GM10248 (cell line): ENCODE measurements at regions not wholly inside any gene's neighbourhood (a gene's known extent, or its start where the extent isn't known, plus 50 kb on each side); places are given as distances from the start of the nearest gene placed in this dataset.

Source experiments
- CTCF ChIA-PET: fragments of 300-600 bp; sonication (Branson Sonifier 250); formaldehyde crosslinking; extraction: SDS; loops from one replicate; lab custom pipeline; 2021; ENCODE audit warnings: antibody characterized with exemption; lab: Yijun Ruan, JAX
- POLR2A ChIA-PET: fragments of 350-650 bp; sonication (Branson Sonifier 250); formaldehyde crosslinking; extraction: SDS; loops from one replicate; lab custom pipeline; 2020; ENCODE audit warnings: antibody characterized with exemption; lab: Yijun Ruan, JAX
- DNase-seq: peaks from one replicate; pipeline ENCODE4 v3.0.0; 2012; ENCODE audit errors: extremely low spot score
- TF ChIP-seq, protein P1 (sequence below): IDR thresholded peaks from 2 replicates; pipeline ENCODE4 v1.5.1; 2012; ENCODE audit warnings: mild to moderate bottlenecking, low read depth; ENCODE audit errors: extremely low read depth, missing control alignments, control extremely low read depth

DNA sequence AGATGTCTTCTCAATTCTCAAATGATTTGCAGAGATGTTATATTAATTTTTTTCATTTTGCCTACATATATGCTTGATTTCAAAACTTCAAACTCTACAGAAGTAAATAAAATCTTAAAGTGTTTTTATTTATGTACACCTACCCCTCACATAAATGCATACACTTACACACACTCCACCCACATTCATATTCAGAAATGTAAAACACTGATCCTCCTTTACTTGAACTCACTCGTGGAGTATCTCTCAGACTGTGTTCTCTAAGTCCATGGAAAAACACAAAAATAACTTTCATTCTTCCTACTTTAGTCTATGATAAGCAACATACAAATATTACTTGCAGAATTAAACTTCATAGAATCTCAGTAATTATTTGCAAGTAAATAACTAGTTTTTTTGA is 209.1 kb upstream of the RBMS1 start:
- DNase-seq, result no peak
- CTCF ChIA-PET, result no interaction called here
- POLR2A ChIA-PET, result no interaction called here
- TF ChIP-seq, protein P1, sequence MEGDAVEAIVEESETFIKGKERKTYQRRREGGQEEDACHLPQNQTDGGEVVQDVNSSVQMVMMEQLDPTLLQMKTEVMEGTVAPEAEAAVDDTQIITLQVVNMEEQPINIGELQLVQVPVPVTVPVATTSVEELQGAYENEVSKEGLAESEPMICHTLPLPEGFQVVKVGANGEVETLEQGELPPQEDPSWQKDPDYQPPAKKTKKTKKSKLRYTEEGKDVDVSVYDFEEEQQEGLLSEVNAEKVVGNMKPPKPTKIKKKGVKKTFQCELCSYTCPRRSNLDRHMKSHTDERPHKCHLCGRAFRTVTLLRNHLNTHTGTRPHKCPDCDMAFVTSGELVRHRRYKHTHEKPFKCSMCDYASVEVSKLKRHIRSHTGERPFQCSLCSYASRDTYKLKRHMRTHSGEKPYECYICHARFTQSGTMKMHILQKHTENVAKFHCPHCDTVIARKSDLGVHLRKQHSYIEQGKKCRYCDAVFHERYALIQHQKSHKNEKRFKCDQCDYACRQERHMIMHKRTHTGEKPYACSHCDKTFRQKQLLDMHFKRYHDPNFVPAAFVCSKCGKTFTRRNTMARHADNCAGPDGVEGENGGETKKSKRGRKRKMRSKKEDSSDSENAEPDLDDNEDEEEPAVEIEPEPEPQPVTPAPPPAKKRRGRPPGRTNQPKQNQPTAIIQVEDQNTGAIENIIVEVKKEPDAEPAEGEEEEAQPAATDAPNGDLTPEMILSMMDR, result no peak

DNA sequence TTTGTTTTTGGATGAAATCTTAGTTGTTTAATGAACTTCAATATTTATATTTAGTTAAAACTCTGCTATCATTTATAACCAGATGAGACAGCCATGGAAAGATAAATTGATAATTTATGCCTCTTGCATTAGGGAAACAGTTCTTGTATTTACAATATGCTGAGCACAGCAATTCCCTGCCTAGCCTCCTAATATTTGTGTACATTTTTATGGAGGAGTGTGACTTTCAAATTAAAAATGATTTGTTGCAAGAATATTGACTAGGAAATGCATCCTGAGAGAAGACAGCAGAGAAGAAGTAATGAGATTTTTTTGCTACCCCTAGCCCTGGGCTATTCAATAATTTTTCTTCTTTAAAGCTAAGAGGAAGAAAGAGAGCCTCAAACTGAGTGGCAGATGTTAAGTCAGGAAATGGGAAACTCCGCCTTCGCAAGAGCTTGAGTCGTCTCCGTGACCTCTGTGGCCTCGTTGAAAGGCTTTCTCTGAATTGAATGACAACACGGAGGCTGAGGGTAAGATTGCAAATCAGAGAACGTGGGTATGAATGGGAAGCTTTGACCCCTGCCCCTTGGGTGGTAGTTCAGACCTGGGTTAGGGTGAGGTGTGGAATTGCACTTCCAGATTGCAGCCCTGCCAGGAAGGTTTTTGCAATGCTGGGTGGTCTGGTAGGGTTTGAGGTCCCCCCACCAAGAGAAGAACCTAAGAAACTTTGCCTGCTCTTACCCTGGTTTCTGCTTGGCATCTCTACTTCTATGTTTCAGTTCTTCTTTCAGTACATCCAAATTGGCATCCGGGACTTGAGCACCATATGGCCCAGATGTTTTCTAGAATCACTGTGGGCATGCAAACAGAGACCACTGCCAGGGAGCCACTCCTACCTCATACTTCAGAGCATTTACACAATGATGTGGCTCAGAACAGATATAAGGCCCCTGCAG is 210.3 kb upstream of the RBMS1 start:
- POLR2A ChIA-PET, result no interaction called here
- DNase-seq, result no peak
- CTCF ChIA-PET, result interaction anchor here (2.3 kb wide), 1 partner anchor 9 kb away, joined by 5 read pairs; no protein-coding TSS in a partner anchor

DNA sequence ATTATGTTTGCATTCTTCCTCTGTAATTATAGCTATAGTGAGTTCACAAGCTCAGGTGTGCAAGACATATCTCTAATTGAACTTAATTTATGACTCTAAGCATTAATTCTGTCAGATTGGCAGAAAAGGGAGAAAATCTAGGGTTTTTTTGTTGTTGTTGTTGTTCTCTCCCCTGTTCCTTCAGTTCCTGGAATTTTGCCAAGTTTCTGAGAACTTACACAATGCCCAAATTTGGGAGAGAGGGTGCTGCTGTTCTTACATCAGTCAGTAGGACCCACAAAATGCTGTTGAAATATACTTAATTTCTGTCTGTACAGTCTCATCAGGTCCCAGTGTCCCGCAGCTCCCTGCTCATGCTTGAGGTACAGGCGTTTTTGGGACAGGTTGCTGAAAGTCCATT is 221.8 kb upstream of the RBMS1 start:
- TF ChIP-seq, protein P1, result no peak
- ChIA-PET POLR2A (no interaction called here), CTCF (no interaction called here)
- DNase-seq, result no peak

More for the DNA sequence above, 210.3 kb upstream of the RBMS1 start:
- TF ChIP-seq, protein P1, result no peak

DNA sequence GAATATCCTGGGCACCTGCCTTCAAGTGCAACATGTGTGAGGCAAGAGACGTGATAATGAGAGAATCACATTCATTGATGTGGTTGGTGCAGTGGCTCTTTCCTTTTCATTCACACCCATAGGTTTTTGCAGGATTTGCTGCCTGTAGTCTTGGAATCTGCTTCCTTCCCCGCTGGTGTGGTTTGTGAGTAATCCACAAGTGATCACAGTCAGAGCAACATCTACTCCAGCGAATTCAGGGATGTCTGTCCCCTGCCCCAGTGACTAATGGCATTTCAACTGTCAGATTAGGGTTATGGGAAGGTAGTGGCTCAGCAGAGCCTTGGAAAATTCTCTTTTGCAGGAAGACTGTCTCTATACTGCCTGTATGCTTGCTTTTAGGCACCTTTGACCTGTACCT is 225.5 kb upstream of the RBMS1 start:
- CTCF ChIA-PET, result no interaction called here
- POLR2A ChIA-PET, result no interaction called here
- TF ChIP-seq, protein P1, result no peak
- DNase-seq, result no peak

DNA sequence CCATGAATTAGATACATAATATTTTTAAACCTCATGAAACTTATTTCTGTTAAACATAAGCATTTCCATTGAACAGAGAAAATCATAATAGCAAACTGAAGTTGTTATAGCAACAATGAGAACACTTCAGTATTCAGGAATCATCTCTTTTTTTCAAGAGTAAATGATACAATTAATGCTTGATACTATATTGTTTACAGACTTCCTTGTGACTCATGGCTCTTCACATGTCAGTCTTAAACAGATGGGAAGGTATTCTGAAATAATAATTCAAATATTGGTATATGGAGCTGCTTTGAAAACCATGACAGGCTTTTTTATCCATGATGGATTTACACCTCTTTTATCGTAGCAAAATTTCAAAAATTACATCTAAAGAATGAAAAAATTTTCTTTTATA is 226.5 kb upstream of the RBMS1 start:
- DNase-seq, result no peak
- CTCF ChIA-PET, result no interaction called here
- POLR2A ChIA-PET, result no interaction called here
- TF ChIP-seq, protein P1, result no peak

DNA sequence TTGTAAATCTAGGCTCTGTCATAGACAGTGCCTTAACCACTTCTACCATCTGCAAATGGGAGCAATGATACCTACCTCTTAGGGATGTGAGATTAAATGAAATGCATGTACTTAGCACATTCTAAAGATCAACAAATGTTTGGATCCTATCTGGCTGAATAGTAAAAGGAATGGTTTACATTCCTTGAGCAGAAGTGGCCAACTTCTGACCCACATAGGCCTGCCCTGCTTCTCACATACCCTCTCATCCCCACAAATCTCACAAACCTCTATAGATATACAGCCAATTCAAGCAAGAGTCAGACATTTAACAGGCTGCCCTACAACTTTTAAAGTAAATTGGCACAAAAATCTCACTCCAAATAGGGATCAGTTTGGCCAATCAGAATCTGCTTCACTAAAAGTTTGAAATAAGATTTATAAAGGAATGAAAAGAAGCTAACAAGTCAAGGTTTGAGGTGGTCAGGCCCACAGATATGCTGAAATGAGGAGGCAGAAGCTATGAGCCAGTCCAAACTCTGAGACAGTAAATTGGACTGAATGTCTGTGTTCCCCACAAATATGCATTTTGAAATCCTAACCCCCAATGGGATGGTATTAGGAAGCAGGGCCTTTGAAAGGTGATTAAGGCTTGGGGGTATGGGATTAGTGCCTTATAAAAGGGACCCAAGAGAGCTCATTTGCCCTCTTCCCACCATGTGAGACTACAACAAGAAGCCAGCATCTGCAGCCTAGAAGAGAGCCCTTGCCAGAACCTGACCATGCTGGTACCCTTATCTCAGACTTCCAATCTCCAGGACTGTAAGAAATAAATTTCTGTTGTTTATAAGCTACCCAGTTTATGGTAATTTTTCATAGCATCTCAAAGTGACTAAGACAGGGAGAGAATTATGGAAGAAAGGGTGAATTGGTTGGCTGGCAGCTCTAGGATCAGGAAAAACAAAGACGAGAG is 227.8 kb upstream of the RBMS1 start:
- no peak for DNase-seq
- ChIA-PET POLR2A (no interaction called here), CTCF (interaction anchor here (1.0 to 1.4 kb wide), 3 partner anchors 9 to 22 kb away, joined by 3 to 4 read pairs (median 3); no protein-coding TSS in a partner anchor)
- TF ChIP-seq, protein P1, result no peak
